DOHH2 (cell line): ENCODE measurements at regions not wholly inside any gene's neighbourhood (a gene's known extent, or its start where the extent isn't known, plus 50 kb on each side); places are given as distances from the start of the nearest gene placed in this dataset.

Experiments
- H3F3A ChIP-seq: fragments of 200-600 bp; sonication (generic), shearing (Covaris generic); 2 replicates; pipeline ENCODE4 v1.6.0; 2016; ENCODE audit warnings: antibody characterized with exemption, mild to moderate bottlenecking; ENCODE audit not compliant: control insufficient read depth, insufficient read depth
- H3K27ac ChIP-seq: fragments of 200-600 bp; sonication (generic); 2 replicates; pipeline ENCODE4 v1.5.1; 2014; ENCODE audit warnings: low read depth, mild to moderate bottlenecking, low read length, moderate library complexity
- H3K27me3 ChIP-seq: fragments of 200-600 bp; sonication (generic); 2 replicates; pipeline ENCODE4 v1.6.1; 2014; ENCODE audit warnings: mild to moderate bottlenecking, low read length, mixed read lengths; ENCODE audit not compliant: control insufficient read depth
- H3K36me3 ChIP-seq: fragments of 200-600 bp; sonication (generic); 2 replicates; pipeline ENCODE4 v1.6.1; 2014; ENCODE audit warnings: mild to moderate bottlenecking, low read length, moderate library complexity, mixed read lengths; ENCODE audit not compliant: control insufficient read depth
- H3K4me1 ChIP-seq: fragments of 200-600 bp; sonication (generic); 2 replicates; pipeline ENCODE4 v1.6.1; 2014; ENCODE audit warnings: mild to moderate bottlenecking, low read length, mixed read lengths; ENCODE audit not compliant: control insufficient read depth
- H3K4me2 ChIP-seq: fragments of 200-600 bp; sonication (generic); 2 replicates; pipeline ENCODE4 v1.6.0; 2014; ENCODE audit warnings: mild to moderate bottlenecking, low read length, moderate library complexity
- H3K4me3 ChIP-seq: fragments of 200-600 bp; sonication (generic); 2 replicates; pipeline ENCODE4 v1.5.1; 2014; ENCODE audit warnings: mild to moderate bottlenecking, low read length, mixed read lengths
- H3K79me2 ChIP-seq: fragments of 200-600 bp; sonication (generic); 2 replicates; pipeline ENCODE4 v1.6.1; 2014; ENCODE audit warnings: mild to moderate bottlenecking, low read length, mixed read lengths; ENCODE audit not compliant: control insufficient read depth
- H3K9me2 ChIP-seq: fragments of 200-600 bp; sonication (generic); replicated peaks from 2 replicates; pipeline ENCODE4 v1.6.1; 2014; ENCODE audit warnings: mild to moderate bottlenecking, low read length, mixed read lengths; ENCODE audit not compliant: control insufficient read depth
- H3K9me3 ChIP-seq: fragments of 200-600 bp; sonication (generic); 2 replicates; pipeline ENCODE4 v1.6.1; 2014; ENCODE audit warnings: antibody characterized with exemption, low read length, mixed read lengths; ENCODE audit not compliant: control insufficient read depth, insufficient read depth
- H4K20me1 ChIP-seq: fragments of 200-600 bp; sonication (generic); 2 replicates; pipeline ENCODE4 v1.6.0; 2014; ENCODE audit warnings: low read depth, mild to moderate bottlenecking, antibody characterized with exemption, low read length, moderate library complexity; ENCODE audit not compliant: control insufficient read depth, insufficient read depth
- CTCF ChIP-seq: fragments of 200-600 bp; sonication (generic); IDR thresholded peaks from one replicate; pipeline ENCODE4 v1.5.1; 2014; ENCODE audit warnings: antibody characterized with exemption, mild to moderate bottlenecking, low read depth, low read length; ENCODE audit not compliant: poor library complexity, severe bottlenecking
- EZH2phosphoT487 ChIP-seq: fragments of 200-600 bp; sonication (generic); IDR thresholded peaks from 2 replicates; pipeline ENCODE4 v1.6.1; 2017; ENCODE audit warnings: borderline replicate concordance, mild to moderate bottlenecking, antibody characterized with exemption, low read length, moderate library complexity, mixed read lengths

GRCh38 chrX:45745479-45745878, 544.8 kb upstream of the DIPK2B start:
- TF ChIP-seq EZH2phosphoT487 (no peak), CTCF (no peak)
- Histone ChIP-seq H3K27ac (no peak overlapping the region), H4K20me1 (no peaks in the 10 kb centered on the region), H3K9me2 (no peaks in the 10 kb centered on the region), H3K4me1 (no peaks in the 10 kb centered on the region), H3K9me3 (no peaks in the 10 kb centered on the region), H3F3A (no peaks in the 10 kb centered on the region), H3K4me2 (no peak overlapping the region), H3K27me3 (no peaks in the 10 kb centered on the region), H3K79me2 (no peaks in the 10 kb centered on the region), H3K4me3 (no peak overlapping the region), H3K36me3 (no peaks in the 10 kb centered on the region)

GRCh38 chrX:45743906-45744625, 543.4 kb upstream of the DIPK2B start:
- Histone ChIP-seq H3F3A (no peaks in the 10 kb centered on the region), H3K9me3 (no peaks in the 10 kb centered on the region), H3K4me2 (no peak overlapping the region), H3K4me3 (no peak overlapping the region), H3K27ac (no peak overlapping the region), H3K79me2 (no peaks in the 10 kb centered on the region), H4K20me1 (no peaks in the 10 kb centered on the region), H3K36me3 (no peaks in the 10 kb centered on the region), H3K9me2 (no peaks in the 10 kb centered on the region), H3K4me1 (no peaks in the 10 kb centered on the region), H3K27me3 (no peaks in the 10 kb centered on the region)
- TF ChIP-seq EZH2phosphoT487 (no peak), CTCF (no peak)

- Histone ChIP-seq H3K4me1 (no peaks in the 10 kb centered on the region), H3K9me2 (no peaks in the 10 kb centered on the region), H3K4me3 (no peak overlapping the region), H3K36me3 (no peaks in the 10 kb centered on the region), H3K79me2 (no peaks in the 10 kb centered on the region), H3K27ac (no peak overlapping the region), H3K9me3 (no peaks in the 10 kb centered on the region), H3K27me3 (no peaks in the 10 kb centered on the region), H3F3A (no peaks in the 10 kb centered on the region), H3K4me2 (no peak overlapping the region), H4K20me1 (no peaks in the 10 kb centered on the region)
- TF ChIP-seq CTCF = no peak
- no peak for TF ChIP-seq EZH2phosphoT487
Observed at GRCh38 chrX:45743081-45743533, 542.4 kb upstream of the DIPK2B start.
